PC-9 (cell line): ENCODE measurements at regions not wholly inside any gene's neighbourhood (a gene's known extent, or its start where the extent isn't known, plus 50 kb on each side); places are given as distances from the start of the nearest gene placed in this dataset.

Experiments
- EZH2 ChIP-seq: fragments of 200-600 bp; sonication (generic); IDR thresholded peaks from 2 replicates; pipeline ENCODE4 v1.8.0; 2017; ENCODE audit warnings: antibody characterized with exemption, low read depth
- TF ChIP-seq, protein P1 (sequence below): fragments of 200-600 bp; sonication (generic); conservative IDR thresholded peaks from 2 replicates; pipeline ENCODE4 v1.6.1; 2017; ENCODE audit warnings: mixed run types, antibody characterized with exemption, mild to moderate bottlenecking, moderate library complexity

DNA sequence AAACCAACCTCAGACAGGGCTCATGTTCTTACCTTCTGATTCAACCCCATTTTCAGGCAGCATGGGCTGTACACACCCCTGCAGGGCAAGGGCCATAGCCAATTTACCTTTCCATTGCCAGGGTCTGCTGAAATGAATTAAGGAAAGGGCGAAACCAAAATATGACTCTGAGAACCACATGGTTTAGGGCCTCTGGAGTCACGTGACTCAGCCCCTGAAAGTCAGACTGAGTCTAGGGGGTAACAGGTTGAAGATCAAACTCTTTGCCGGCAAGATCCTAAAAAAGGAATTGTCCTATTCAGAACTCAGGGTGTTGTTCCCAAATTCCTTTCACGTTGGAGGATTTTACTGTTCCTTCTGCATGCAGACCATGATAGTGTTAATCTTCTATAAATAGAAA lies 118.9 kb downstream of the RAB11FIP2 start:
- TF ChIP-seq, protein P1, sequence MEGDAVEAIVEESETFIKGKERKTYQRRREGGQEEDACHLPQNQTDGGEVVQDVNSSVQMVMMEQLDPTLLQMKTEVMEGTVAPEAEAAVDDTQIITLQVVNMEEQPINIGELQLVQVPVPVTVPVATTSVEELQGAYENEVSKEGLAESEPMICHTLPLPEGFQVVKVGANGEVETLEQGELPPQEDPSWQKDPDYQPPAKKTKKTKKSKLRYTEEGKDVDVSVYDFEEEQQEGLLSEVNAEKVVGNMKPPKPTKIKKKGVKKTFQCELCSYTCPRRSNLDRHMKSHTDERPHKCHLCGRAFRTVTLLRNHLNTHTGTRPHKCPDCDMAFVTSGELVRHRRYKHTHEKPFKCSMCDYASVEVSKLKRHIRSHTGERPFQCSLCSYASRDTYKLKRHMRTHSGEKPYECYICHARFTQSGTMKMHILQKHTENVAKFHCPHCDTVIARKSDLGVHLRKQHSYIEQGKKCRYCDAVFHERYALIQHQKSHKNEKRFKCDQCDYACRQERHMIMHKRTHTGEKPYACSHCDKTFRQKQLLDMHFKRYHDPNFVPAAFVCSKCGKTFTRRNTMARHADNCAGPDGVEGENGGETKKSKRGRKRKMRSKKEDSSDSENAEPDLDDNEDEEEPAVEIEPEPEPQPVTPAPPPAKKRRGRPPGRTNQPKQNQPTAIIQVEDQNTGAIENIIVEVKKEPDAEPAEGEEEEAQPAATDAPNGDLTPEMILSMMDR, result no peak
- no peak for TF ChIP-seq EZH2
